ENCODE measurements at regions not wholly inside any gene's neighbourhood (a gene's known extent, or its start where the extent isn't known, plus 50 kb on each side); places are given as distances from the start of the nearest gene placed in this dataset.

GRCh38 chr11:134818516-134818915 is 406.5 kb upstream of the B3GAT1 start:
- no peak overlapping the region for H3K4me3 ChIP-seq (ENCODE audit: low read depth, low read length, poor library complexity, severe bottlenecking)
- H3K9ac ChIP-seq (ENCODE audit: low read length): no peak overlapping the region
- no peaks in the 10 kb centered on the region for H3K9me3 ChIP-seq (ENCODE audit: low read length)
- H3F3A ChIP-seq (ENCODE audit: insufficient read depth, low read length): no peaks in the 10 kb centered on the region
- no peak overlapping the region for H3K27ac ChIP-seq (ENCODE audit: low read depth, low read length, poor library complexity, severe bottlenecking)
- no peaks in the 10 kb centered on the region for H4K20me1 ChIP-seq (ENCODE audit: insufficient read depth, low read length)
- H2AFZ ChIP-seq (ENCODE audit: low read length): no peak overlapping the region
- no peaks in the 10 kb centered on the region for H3K27me3 ChIP-seq (ENCODE audit: insufficient read depth, low read length)
- no peak for TF ChIP-seq EZH2 (IDR thresholded peaks at IDR 0.05; ENCODE audit: borderline replicate concordance, low read length)
- TF ChIP-seq CTCF (IDR thresholded peaks at IDR 0.05; ENCODE audit: low read length): no peak
- no peaks in the 10 kb centered on the region for H3K9me2 ChIP-seq (ENCODE audit: low read depth, low read length)
- no peaks in the 10 kb centered on the region for H3K4me1 ChIP-seq (ENCODE audit: insufficient read depth, low read length, severe bottlenecking)
- no peak overlapping the region for H3K4me2 ChIP-seq (ENCODE audit: low read length)
- no peaks in the 10 kb centered on the region for H3K36me3 ChIP-seq (ENCODE audit: insufficient read depth, low read length)
- H3K79me2 ChIP-seq (ENCODE audit: insufficient read depth, low read length): no peaks in the 10 kb centered on the region

GRCh38 chr11:134815404-134815803 is 403.4 kb upstream of the B3GAT1 start:
- H4K20me1 ChIP-seq (ENCODE audit: insufficient read depth, low read length): no peaks in the 10 kb centered on the region
- no peak overlapping the region for H3K27ac ChIP-seq (ENCODE audit: low read depth, low read length, poor library complexity, severe bottlenecking)
- no peaks in the 10 kb centered on the region for H3K79me2 ChIP-seq (ENCODE audit: insufficient read depth, low read length)
- TF ChIP-seq EZH2 (IDR thresholded peaks at IDR 0.05; ENCODE audit: borderline replicate concordance, low read length) (no peak), CTCF (IDR thresholded peaks at IDR 0.05; ENCODE audit: low read length) (no peak)
- H3K27me3 ChIP-seq (ENCODE audit: insufficient read depth, low read length): no peaks in the 10 kb centered on the region
- H3K9ac ChIP-seq (ENCODE audit: low read length): no peak overlapping the region
- H3K36me3 ChIP-seq (ENCODE audit: insufficient read depth, low read length): no peaks in the 10 kb centered on the region
- H2AFZ ChIP-seq (ENCODE audit: low read length): no peak overlapping the region
- H3K9me3 ChIP-seq (ENCODE audit: low read length): no peaks in the 10 kb centered on the region
- H3K4me1 ChIP-seq (ENCODE audit: insufficient read depth, low read length, severe bottlenecking): no peaks in the 10 kb centered on the region
- H3K4me3 ChIP-seq (ENCODE audit: low read depth, low read length, poor library complexity, severe bottlenecking): no peak overlapping the region
- no peaks in the 10 kb centered on the region for H3K9me2 ChIP-seq (ENCODE audit: low read depth, low read length)
- H3F3A ChIP-seq (ENCODE audit: insufficient read depth, low read length): no peaks in the 10 kb centered on the region
- no peak overlapping the region for H3K4me2 ChIP-seq (ENCODE audit: low read length)

GRCh38 chr11:134807997-134808396 is 396.0 kb upstream of the B3GAT1 start:
- Histone ChIP-seq H3K79me2 (ENCODE audit: insufficient read depth, low read length) (no peaks in the 10 kb centered on the region), H2AFZ (ENCODE audit: low read length) (no peak overlapping the region), H3K9me3 (ENCODE audit: low read length) (no peaks in the 10 kb centered on the region), H3K4me3 (ENCODE audit: low read depth, low read length, poor library complexity, severe bottlenecking) (no peak overlapping the region), H3K4me1 (ENCODE audit: insufficient read depth, low read length, severe bottlenecking) (no peaks in the 10 kb centered on the region), H3K27me3 (ENCODE audit: insufficient read depth, low read length) (no peaks in the 10 kb centered on the region), H3K27ac (ENCODE audit: low read depth, low read length, poor library complexity, severe bottlenecking) (no peak overlapping the region), H3F3A (ENCODE audit: insufficient read depth, low read length) (no peaks in the 10 kb centered on the region), H3K9ac (ENCODE audit: low read length) (no peak overlapping the region), H3K36me3 (ENCODE audit: insufficient read depth, low read length) (no peaks in the 10 kb centered on the region), H4K20me1 (ENCODE audit: insufficient read depth, low read length) (no peaks in the 10 kb centered on the region), H3K9me2 (ENCODE audit: low read depth, low read length) (no peaks in the 10 kb centered on the region), H3K4me2 (ENCODE audit: low read length) (no peak overlapping the region)
- no peak for TF ChIP-seq CTCF (IDR thresholded peaks at IDR 0.05; ENCODE audit: low read length)
- TF ChIP-seq EZH2 (IDR thresholded peaks at IDR 0.05; ENCODE audit: borderline replicate concordance, low read length): no peak

Measured in OCI-LY1 (cell line).